ENCODE measurements at regions not wholly inside any gene's neighbourhood (a gene's known extent, or its start where the extent isn't known, plus 50 kb on each side); places are given as distances from the start of the nearest gene placed in this dataset.
A peak's percentile ranks its signal among the peaks of the same experiment; 100 is the strongest.
"Not testable (repeated sequence)": the region's sequence is repeated elsewhere in the genome, so short reads cannot be mapped to it uniquely, and the experiment has no call there.

DNA sequence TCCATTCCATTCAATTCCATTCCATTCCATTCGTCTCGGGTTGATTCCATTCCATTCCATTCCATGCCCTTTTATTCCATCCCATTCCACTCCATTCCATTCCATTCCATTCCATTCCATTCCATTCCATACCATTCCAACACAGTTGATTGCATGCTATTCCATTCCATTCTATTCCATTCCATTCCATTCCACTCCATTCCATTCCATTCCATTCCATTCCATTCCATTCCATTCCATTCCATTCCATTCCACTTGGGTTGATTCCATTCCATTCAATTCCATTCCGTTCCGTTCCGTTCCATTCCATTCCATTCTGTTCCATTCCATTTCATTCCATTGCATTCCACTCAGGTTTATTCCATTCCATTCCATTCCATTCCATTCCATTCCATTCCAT lies 143.3 kb downstream of the CWH43 start:
- H3K27ac ChIP-seq (ENCODE audit: low read length); H3K36me3 ChIP-seq (ENCODE audit: control insufficient read depth, insufficient read depth, low read length); in situ Hi-C loops (cut with HindIII; ENCODE audit: low pct_unique_long_range_greater_than_20kb, low sequenced_read_pairs); POLR2A ChIA-PET; intact Hi-C loops (cut with micrococcal nuclease; ENCODE audit: unreplicated experiment); H3K4me3 ChIP-seq (ENCODE audit: low read depth in 2 of 2, low read length in 2 of 2); ATAC-seq; H3K9me3 ChIP-seq (ENCODE audit: control insufficient read depth, insufficient read depth, low read depth, low read length); H3K4me1 ChIP-seq (ENCODE audit: control insufficient read depth, insufficient read depth, low read length); H3K27me3 ChIP-seq (ENCODE audit: control insufficient read depth, insufficient read depth, low read length); DNase-seq (ENCODE audit: low read depth, low spot score); CTCF ChIA-PET; BruUV-seq (replicated peaks): not testable (repeated sequence)

DNA sequence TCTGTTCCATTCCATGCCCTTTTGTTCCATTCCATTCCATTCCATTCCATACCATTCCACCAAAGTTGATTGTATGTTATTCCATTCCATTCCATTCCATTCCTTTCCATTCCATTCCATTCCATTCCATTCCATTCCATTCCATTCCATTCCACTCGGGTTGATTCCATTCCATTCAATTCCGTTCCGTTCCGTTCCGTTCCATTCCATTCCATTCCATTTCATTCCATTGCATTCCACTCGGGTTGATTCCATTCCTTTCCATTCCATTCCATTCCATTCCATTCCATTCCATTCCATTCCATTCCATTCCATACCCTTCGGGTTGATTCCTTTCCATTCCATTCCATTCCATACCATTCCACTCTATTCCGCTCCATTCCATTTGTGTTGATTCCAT lies 143.8 kb downstream of the CWH43 start:
- BruUV-seq (replicated peaks); H3K9me3 ChIP-seq (ENCODE audit: control insufficient read depth, insufficient read depth, low read depth, low read length); H3K4me3 ChIP-seq (ENCODE audit: low read depth in 2 of 2, low read length in 2 of 2); in situ Hi-C loops (cut with HindIII; ENCODE audit: low pct_unique_long_range_greater_than_20kb, low sequenced_read_pairs); H3K4me1 ChIP-seq (ENCODE audit: control insufficient read depth, insufficient read depth, low read length); H3K36me3 ChIP-seq (ENCODE audit: control insufficient read depth, insufficient read depth, low read length); POLR2A ChIA-PET; intact Hi-C loops (cut with micrococcal nuclease; ENCODE audit: unreplicated experiment); CTCF ChIA-PET; H3K27ac ChIP-seq (ENCODE audit: low read length); DNase-seq (ENCODE audit: low read depth, low spot score); ATAC-seq; H3K27me3 ChIP-seq (ENCODE audit: control insufficient read depth, insufficient read depth, low read length): not testable (repeated sequence)

DNA sequence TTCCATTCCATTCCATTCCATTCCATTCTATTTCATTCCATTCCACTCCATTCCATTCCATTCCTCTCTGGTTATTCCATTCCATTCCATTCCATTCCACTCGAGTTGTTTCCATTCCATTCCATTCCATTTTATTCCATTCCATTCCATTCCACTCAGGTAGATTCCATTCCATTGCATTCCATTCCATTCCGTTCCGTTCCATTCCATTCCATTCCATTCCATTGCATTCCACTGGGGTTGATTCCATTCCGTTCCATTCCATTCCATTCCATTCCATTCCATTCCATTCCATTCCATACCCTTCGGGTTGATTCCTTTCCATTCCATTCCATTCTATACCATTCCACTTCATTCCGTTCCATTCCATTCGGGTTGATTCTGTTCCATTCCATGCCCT lies 144.6 kb downstream of the CWH43 start:
- CTCF ChIA-PET; H3K27ac ChIP-seq (ENCODE audit: low read length); H3K36me3 ChIP-seq (ENCODE audit: control insufficient read depth, insufficient read depth, low read length); intact Hi-C loops (cut with micrococcal nuclease; ENCODE audit: unreplicated experiment); ATAC-seq; H3K4me1 ChIP-seq (ENCODE audit: control insufficient read depth, insufficient read depth, low read length); H3K27me3 ChIP-seq (ENCODE audit: control insufficient read depth, insufficient read depth, low read length); H3K4me3 ChIP-seq (ENCODE audit: low read depth in 2 of 2, low read length in 2 of 2); H3K9me3 ChIP-seq (ENCODE audit: control insufficient read depth, insufficient read depth, low read depth, low read length); BruUV-seq (replicated peaks); in situ Hi-C loops (cut with HindIII; ENCODE audit: low pct_unique_long_range_greater_than_20kb, low sequenced_read_pairs); DNase-seq (ENCODE audit: low read depth, low spot score); POLR2A ChIA-PET: not testable (repeated sequence)

DNA sequence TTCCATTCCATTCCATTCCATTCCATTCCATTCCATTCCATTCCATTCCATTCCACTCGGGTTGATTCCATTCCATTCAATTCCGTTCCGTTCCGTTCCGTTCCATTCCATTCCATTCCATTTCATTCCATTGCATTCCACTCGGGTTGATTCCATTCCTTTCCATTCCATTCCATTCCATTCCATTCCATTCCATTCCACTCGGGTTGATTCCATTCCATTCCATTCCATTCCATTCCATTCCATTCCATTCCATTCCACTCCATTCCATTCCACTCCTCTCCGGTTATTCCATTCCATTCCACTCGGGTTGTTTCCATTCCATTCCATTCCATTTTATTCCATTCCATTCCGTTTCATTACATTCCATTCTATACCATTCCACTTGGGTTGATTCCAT lies 151.0 kb downstream of the CWH43 start:
- H3K9me3 ChIP-seq (ENCODE audit: control insufficient read depth, insufficient read depth, low read depth, low read length); BruUV-seq (replicated peaks); POLR2A ChIA-PET; H3K27me3 ChIP-seq (ENCODE audit: control insufficient read depth, insufficient read depth, low read length); H3K36me3 ChIP-seq (ENCODE audit: control insufficient read depth, insufficient read depth, low read length); intact Hi-C loops (cut with micrococcal nuclease; ENCODE audit: unreplicated experiment); CTCF ChIA-PET; H3K27ac ChIP-seq (ENCODE audit: low read length); H3K4me1 ChIP-seq (ENCODE audit: control insufficient read depth, insufficient read depth, low read length); H3K4me3 ChIP-seq (ENCODE audit: low read depth in 2 of 2, low read length in 2 of 2); in situ Hi-C loops (cut with HindIII; ENCODE audit: low pct_unique_long_range_greater_than_20kb, low sequenced_read_pairs); DNase-seq (ENCODE audit: low read depth, low spot score): not testable (repeated sequence)
- ATAC-seq: peak; percentile 72; the same call in 1 of the 2 replicates

DNA sequence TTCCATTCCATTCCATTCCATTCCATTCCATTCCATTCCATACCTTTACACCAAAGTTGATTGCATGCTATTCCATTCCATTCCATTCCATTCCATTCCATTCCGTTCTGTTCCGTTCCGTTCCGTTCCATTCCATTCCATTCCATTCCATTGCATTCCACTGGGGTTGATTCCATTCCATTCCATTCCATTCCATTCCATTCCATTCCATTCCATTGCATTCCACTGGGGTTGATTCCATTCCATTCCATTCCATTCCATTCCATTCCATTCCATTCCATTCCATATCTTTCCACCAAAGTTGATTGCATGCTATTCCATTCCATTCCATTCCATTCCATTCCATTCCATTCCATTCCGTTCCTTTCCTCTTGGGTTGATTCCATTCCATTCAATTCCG lies 151.9 kb downstream of the CWH43 start:
- intact Hi-C loops (cut with micrococcal nuclease; ENCODE audit: unreplicated experiment); POLR2A ChIA-PET; H3K4me1 ChIP-seq (ENCODE audit: control insufficient read depth, insufficient read depth, low read length); H3K27me3 ChIP-seq (ENCODE audit: control insufficient read depth, insufficient read depth, low read length); CTCF ChIA-PET; H3K36me3 ChIP-seq (ENCODE audit: control insufficient read depth, insufficient read depth, low read length); in situ Hi-C loops (cut with HindIII; ENCODE audit: low pct_unique_long_range_greater_than_20kb, low sequenced_read_pairs); H3K4me3 ChIP-seq (ENCODE audit: low read depth in 2 of 2, low read length in 2 of 2); DNase-seq (ENCODE audit: low read depth, low spot score); H3K27ac ChIP-seq (ENCODE audit: low read length); BruUV-seq (replicated peaks); H3K9me3 ChIP-seq (ENCODE audit: control insufficient read depth, insufficient read depth, low read depth, low read length); ATAC-seq: not testable (repeated sequence)

DNA sequence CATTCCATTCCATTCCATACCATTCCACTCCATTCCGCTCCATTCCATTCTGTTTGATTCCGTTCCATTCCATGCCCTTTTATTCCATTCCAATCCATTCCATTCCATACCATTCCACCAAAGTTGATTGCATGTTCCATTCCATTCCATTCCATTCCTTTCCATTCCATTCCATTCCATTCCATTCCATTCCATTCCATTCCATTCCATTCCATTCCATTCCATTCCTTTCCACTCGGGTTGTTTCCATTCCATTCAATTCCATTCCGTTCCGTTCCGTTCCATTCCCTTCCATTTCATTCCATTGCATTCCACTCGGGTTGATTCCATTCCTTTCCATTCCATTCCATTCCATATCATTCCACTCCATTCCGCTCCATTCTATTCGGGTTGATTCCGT lies 152.7 kb downstream of the CWH43 start:
- H3K9me3 ChIP-seq (ENCODE audit: control insufficient read depth, insufficient read depth, low read depth, low read length); H3K4me1 ChIP-seq (ENCODE audit: control insufficient read depth, insufficient read depth, low read length); intact Hi-C loops (cut with micrococcal nuclease; ENCODE audit: unreplicated experiment); CTCF ChIA-PET; H3K4me3 ChIP-seq (ENCODE audit: low read depth in 2 of 2, low read length in 2 of 2); H3K27me3 ChIP-seq (ENCODE audit: control insufficient read depth, insufficient read depth, low read length); POLR2A ChIA-PET; BruUV-seq (replicated peaks); ATAC-seq; H3K27ac ChIP-seq (ENCODE audit: low read length); in situ Hi-C loops (cut with HindIII; ENCODE audit: low pct_unique_long_range_greater_than_20kb, low sequenced_read_pairs); H3K36me3 ChIP-seq (ENCODE audit: control insufficient read depth, insufficient read depth, low read length); DNase-seq (ENCODE audit: low read depth, low spot score): not testable (repeated sequence)

DNA sequence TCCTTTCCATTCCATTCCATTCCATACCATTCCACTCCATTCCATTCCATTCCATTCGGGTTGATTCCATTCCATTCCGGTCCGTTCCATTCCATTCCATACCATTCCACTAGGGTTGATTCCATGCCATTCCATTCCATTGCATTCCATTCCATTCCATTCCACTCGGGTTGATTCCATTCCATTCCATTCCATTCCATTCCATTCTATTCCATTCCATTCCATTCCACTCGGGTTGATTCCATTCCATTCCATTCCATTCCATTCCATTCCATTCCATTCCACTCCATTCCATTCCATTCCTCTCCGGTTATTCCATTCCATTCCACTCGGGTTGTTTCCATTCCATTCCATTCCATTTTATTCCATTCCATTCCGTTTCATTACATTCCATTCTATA lies 153.4 kb downstream of the CWH43 start:
- H3K4me3 ChIP-seq (ENCODE audit: low read depth in 2 of 2, low read length in 2 of 2); CTCF ChIA-PET; H3K36me3 ChIP-seq (ENCODE audit: control insufficient read depth, insufficient read depth, low read length); POLR2A ChIA-PET; intact Hi-C loops (cut with micrococcal nuclease; ENCODE audit: unreplicated experiment); H3K27ac ChIP-seq (ENCODE audit: low read length); H3K9me3 ChIP-seq (ENCODE audit: control insufficient read depth, insufficient read depth, low read depth, low read length); H3K4me1 ChIP-seq (ENCODE audit: control insufficient read depth, insufficient read depth, low read length); H3K27me3 ChIP-seq (ENCODE audit: control insufficient read depth, insufficient read depth, low read length); DNase-seq (ENCODE audit: low read depth, low spot score); BruUV-seq (replicated peaks); in situ Hi-C loops (cut with HindIII; ENCODE audit: low pct_unique_long_range_greater_than_20kb, low sequenced_read_pairs): not testable (repeated sequence)
- peak; percentile 63; the same call in 1 of the 2 replicates for ATAC-seq

DNA sequence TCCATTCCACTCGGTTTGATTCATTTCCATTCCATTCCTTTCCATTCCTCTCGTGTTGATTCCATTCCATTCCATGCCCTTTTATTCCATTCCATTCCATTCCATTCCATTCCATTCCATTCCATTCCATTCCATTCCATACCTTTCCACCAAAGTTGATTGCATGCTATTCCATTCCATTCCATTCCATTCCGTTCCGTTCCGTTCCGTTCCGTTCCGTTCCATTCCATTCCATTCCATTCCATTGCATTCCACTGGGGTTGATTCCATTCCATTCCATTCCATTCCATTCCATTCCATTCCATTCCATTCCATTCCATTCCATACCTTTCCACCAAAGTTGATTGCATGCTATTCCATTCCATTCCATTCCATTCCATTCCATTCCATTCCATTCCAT lies 154.3 kb downstream of the CWH43 start:
- H3K4me3 ChIP-seq (ENCODE audit: low read depth in 2 of 2, low read length in 2 of 2); DNase-seq (ENCODE audit: low read depth, low spot score); POLR2A ChIA-PET; H3K9me3 ChIP-seq (ENCODE audit: control insufficient read depth, insufficient read depth, low read depth, low read length); H3K36me3 ChIP-seq (ENCODE audit: control insufficient read depth, insufficient read depth, low read length); BruUV-seq (replicated peaks); H3K4me1 ChIP-seq (ENCODE audit: control insufficient read depth, insufficient read depth, low read length); in situ Hi-C loops (cut with HindIII; ENCODE audit: low pct_unique_long_range_greater_than_20kb, low sequenced_read_pairs); ATAC-seq; CTCF ChIA-PET; H3K27ac ChIP-seq (ENCODE audit: low read length); H3K27me3 ChIP-seq (ENCODE audit: control insufficient read depth, insufficient read depth, low read length); intact Hi-C loops (cut with micrococcal nuclease; ENCODE audit: unreplicated experiment): not testable (repeated sequence)

Measured in Panc1 (cell line).